Keratinocyte (primary cell): ENCODE measurements at regions not wholly inside any gene's neighbourhood (a gene's known extent, or its start where the extent isn't known, plus 50 kb on each side); places are given as distances from the start of the nearest gene placed in this dataset.
"Not testable (repeated sequence)": the region's sequence is repeated elsewhere in the genome, so short reads cannot be mapped to it uniquely, and the experiment has no call there.

ENCODE experiments used
- DNase-seq: peaks from one replicate; pipeline ENCODE4 v3.0.0-alpha.2; 2011; ENCODE audit warnings: low read depth, missing footprints, low spot score
- FAIRE-seq: peaks from 2 replicates; lab custom pipeline; 2011; peaks lifted over from hg19 to GRCh38; lab: Jason Lieb, UNC
- H2AFZ ChIP-seq: 2 replicates; pipeline ENCODE4 v1.6.0; 2012; ENCODE audit warnings: low read length, control low read depth, inconsistent platforms; ENCODE audit not compliant: control insufficient read depth
- H3K27ac ChIP-seq: 2 replicates; pipeline ENCODE4 v1.5.1; 2011; ENCODE audit warnings: low read length; ENCODE audit not compliant: control insufficient read depth, insufficient read depth
- H3K27me3 ChIP-seq: 3 replicates; pipeline ENCODE4 v1.6.0; 2011; ENCODE audit warnings: low read length; ENCODE audit not compliant: control insufficient read depth, insufficient read depth; ENCODE audit errors: extremely low read depth
- H3K36me3 ChIP-seq, 2 experiments: 2 replicates in 1 of 2; 3 replicates in 1 of 2; pipeline ENCODE4 v1.5.1; 2011; ENCODE audit warnings: low read length in 2 of 2, mild to moderate bottlenecking in 1 of 2; ENCODE audit not compliant: control insufficient read depth in 2 of 2, insufficient read depth in 2 of 2; ENCODE audit errors: extremely low read depth in 1 of 2
- H3K4me1 ChIP-seq: 3 replicates; pipeline ENCODE4 v1.5.1; 2011; ENCODE audit warnings: low read length; ENCODE audit not compliant: control insufficient read depth, insufficient read depth; ENCODE audit errors: extremely low read depth
- H3K4me2 ChIP-seq: 3 replicates; pipeline ENCODE4 v1.6.0; 2011; ENCODE audit warnings: low read depth, low read length; ENCODE audit not compliant: control insufficient read depth, insufficient read depth; ENCODE audit errors: extremely low read depth
- H3K4me3 ChIP-seq, 3 experiments: fragments of 200-600 bp in 1 of 3; sonication (generic) in 1 of 3; 2 replicates in 2 of 3; 3 replicates in 1 of 3; pipeline ENCODE4 v1.5.1; 2011 to 2016; ENCODE audit warnings: low read length in 3 of 3, mild to moderate bottlenecking in 3 of 3, control low read depth in 2 of 3, inconsistent platforms in 1 of 3, low read depth in 1 of 3, mixed read lengths in 1 of 3, mixed run types in 1 of 3, moderate library complexity in 1 of 3; ENCODE audit not compliant: control insufficient read depth in 2 of 3, insufficient read depth in 2 of 3; ENCODE audit errors: extremely low read depth in 1 of 3
- H3K79me2 ChIP-seq: 2 replicates; pipeline ENCODE4 v1.6.0; 2012; ENCODE audit warnings: low read length; ENCODE audit not compliant: control insufficient read depth, insufficient read depth
- H3K9ac ChIP-seq: 3 replicates; pipeline ENCODE4 v1.6.0; 2011; ENCODE audit warnings: low read length; ENCODE audit not compliant: control insufficient read depth, insufficient read depth; ENCODE audit errors: extremely low read depth
- H3K9me1 ChIP-seq: 3 replicates; pipeline ENCODE4 v1.6.0; 2011; ENCODE audit warnings: low read length; ENCODE audit not compliant: control insufficient read depth, insufficient read depth; ENCODE audit errors: extremely low read depth
- H3K9me3 ChIP-seq: 2 replicates; pipeline ENCODE4 v1.5.1; 2012; ENCODE audit warnings: low read depth, low read length; ENCODE audit not compliant: control insufficient read depth
- H4K20me1 ChIP-seq: 3 replicates; pipeline ENCODE4 v1.6.0; 2011; ENCODE audit warnings: low read length; ENCODE audit not compliant: control insufficient read depth, insufficient read depth; ENCODE audit errors: extremely low read depth
- EZH2 ChIP-seq: IDR thresholded peaks from one replicate; pipeline ENCODE4 v1.6.1; 2012; ENCODE audit warnings: inconsistent platforms, mild to moderate bottlenecking, low read length, moderate library complexity
- dilution Hi-C: fragments of 300-500 bp; cut with MboI; formaldehyde crosslinking; loops from one replicate; pipeline ENCODE4 v1.7.0; 2020; ENCODE audit warnings: low sequenced_read_pairs; ENCODE audit not compliant: extremely low pct_ligation_motif_present
- TF ChIP-seq, protein P1 (sequence below), 3 experiments: IDR thresholded peaks in 1 of 3; conservative IDR thresholded peaks in 1 of 3; optimal IDR thresholded peaks in 1 of 3; 2 replicates in 2 of 3; 3 replicates in 1 of 3; pipeline versions ENCODE3 to v1.5.1; 2011; ENCODE audit warnings: low read length in 3 of 3, mild to moderate bottlenecking in 3 of 3, moderate library complexity in 2 of 3, control low read depth in 1 of 3, inconsistent platforms in 1 of 3; ENCODE audit not compliant: insufficient read depth in 2 of 3; ENCODE audit errors: extremely low read depth in 1 of 3

DNA sequence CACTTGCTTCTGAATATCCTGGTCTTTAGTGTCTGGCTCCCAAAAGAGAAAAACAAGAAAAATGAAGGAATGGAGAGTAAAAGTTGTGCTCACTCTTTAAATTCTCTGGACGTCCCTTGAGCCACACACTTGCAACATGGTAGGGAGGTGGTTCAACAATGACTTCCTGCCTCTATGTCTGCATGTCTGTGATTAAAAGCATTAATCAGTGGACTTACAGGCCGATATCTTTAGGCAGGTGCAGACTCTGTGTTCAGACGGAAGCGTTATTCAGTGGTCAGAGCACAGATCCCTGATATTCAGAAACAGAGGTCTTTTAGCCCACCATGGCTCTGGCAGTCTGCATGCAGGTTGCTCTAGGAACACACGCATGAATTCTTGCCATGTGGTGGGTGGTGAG lies 1920.0 kb upstream of the RAG2 start:
- H3K27me3 ChIP-seq: no peaks in the 10 kb centered on the region
- no peaks in the 10 kb centered on the region for H4K20me1 ChIP-seq
- FAIRE-seq (no peak), DNase-seq (no peak)
- no peaks in the 10 kb centered on the region for H3K9me1 ChIP-seq
- H3K9me3 ChIP-seq: no peaks in the 10 kb centered on the region
- dilution Hi-C loops: no loop called here
- H3K36me3 ChIP-seq: no peaks in the 10 kb centered on the region
- H3K9ac ChIP-seq: no peak overlapping the region
- no peak overlapping the region for H3K27ac ChIP-seq
- no peaks in the 10 kb centered on the region for H3K4me1 ChIP-seq
- TF ChIP-seq EZH2: no peak
- TF ChIP-seq, protein P1, sequence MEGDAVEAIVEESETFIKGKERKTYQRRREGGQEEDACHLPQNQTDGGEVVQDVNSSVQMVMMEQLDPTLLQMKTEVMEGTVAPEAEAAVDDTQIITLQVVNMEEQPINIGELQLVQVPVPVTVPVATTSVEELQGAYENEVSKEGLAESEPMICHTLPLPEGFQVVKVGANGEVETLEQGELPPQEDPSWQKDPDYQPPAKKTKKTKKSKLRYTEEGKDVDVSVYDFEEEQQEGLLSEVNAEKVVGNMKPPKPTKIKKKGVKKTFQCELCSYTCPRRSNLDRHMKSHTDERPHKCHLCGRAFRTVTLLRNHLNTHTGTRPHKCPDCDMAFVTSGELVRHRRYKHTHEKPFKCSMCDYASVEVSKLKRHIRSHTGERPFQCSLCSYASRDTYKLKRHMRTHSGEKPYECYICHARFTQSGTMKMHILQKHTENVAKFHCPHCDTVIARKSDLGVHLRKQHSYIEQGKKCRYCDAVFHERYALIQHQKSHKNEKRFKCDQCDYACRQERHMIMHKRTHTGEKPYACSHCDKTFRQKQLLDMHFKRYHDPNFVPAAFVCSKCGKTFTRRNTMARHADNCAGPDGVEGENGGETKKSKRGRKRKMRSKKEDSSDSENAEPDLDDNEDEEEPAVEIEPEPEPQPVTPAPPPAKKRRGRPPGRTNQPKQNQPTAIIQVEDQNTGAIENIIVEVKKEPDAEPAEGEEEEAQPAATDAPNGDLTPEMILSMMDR (optimal IDR thresholded peaks at IDR 0.05 in 1 of 3, IDR thresholded peaks at IDR 0.05 in 1 of 3, conservative IDR thresholded peaks at IDR 0.05 in 1 of 3; ENCODE audit: extremely low read depth in 1 of 3, insufficient read depth in 2 of 3, low read length in 3 of 3): no peak
- no peak overlapping the region for H3K4me2 ChIP-seq
- no peak overlapping the region for H2AFZ ChIP-seq
- H3K79me2 ChIP-seq: no peaks in the 10 kb centered on the region
- no peak overlapping the region for H3K4me3 ChIP-seq

DNA sequence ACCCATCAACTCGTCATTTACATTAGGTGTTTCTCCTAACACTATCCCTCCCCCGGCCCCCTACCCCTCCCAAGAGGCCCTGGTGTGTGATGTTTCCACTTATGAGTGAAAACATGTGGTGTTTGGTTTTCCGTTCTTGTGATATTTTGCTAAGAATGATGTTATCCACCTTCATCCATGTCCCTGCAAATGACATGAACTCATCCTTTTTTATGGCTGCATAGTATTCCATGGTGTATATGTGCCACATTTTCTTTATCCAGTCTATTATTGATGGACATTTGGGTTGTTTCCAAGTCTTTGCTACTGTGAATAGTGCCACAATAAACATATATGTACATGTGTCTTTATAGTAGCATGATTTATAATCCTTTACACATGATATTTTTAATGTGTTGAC lies 1914.8 kb upstream of the RAG2 start:
- FAIRE-seq, H4K20me1 ChIP-seq, H3K27ac ChIP-seq, H3K36me3 ChIP-seq, H3K79me2 ChIP-seq, H3K9me3 ChIP-seq, H2AFZ ChIP-seq, H3K4me3 ChIP-seq, dilution Hi-C loops, H3K9me1 ChIP-seq, DNase-seq, H3K9ac ChIP-seq, H3K4me2 ChIP-seq, H3K27me3 ChIP-seq, H3K4me1 ChIP-seq: not testable (repeated sequence)

DNA sequence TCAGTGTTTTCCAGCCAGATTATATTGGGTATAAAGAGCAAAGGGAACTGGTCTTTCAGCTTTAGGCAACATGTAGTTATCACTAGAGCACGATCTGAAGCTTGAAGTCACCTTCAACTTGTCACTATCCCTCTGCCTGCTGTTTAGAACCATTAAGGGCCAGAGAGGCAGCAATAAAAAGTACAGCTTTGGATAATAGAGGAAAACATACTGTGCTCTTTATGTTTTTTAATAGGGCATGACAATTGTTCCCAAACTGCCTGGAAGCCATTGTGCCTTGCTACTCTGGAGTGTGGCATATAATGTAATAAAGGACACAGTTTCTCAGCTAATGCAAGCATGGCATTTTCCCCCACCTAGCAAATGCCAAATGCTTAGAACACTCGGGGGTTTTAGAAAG lies 1912.0 kb upstream of the RAG2 start:
- FAIRE-seq (no peak), DNase-seq (no peak)
- Histone ChIP-seq H3K4me2 (no peak overlapping the region), H3K4me1 (no peaks in the 10 kb centered on the region), H3K36me3 (no peaks in the 10 kb centered on the region), H3K4me3 (no peak overlapping the region), H3K9ac (no peak overlapping the region), H3K27me3 (no peaks in the 10 kb centered on the region), H3K9me1 (no peaks in the 10 kb centered on the region), H3K9me3 (no peaks in the 10 kb centered on the region), H4K20me1 (no peaks in the 10 kb centered on the region), H3K27ac (no peak overlapping the region), H3K79me2 (no peaks in the 10 kb centered on the region), H2AFZ (no peak overlapping the region)
- TF ChIP-seq, protein P1 (optimal IDR thresholded peaks at IDR 0.05 in 1 of 3, IDR thresholded peaks at IDR 0.05 in 1 of 3, conservative IDR thresholded peaks at IDR 0.05 in 1 of 3; ENCODE audit: extremely low read depth in 1 of 3, insufficient read depth in 2 of 3, low read length in 3 of 3): no peak
- no peak for TF ChIP-seq EZH2
- dilution Hi-C loops: no loop called here
